PFSK-1 (cell line): ENCODE measurements at regions not wholly inside any gene's neighbourhood (a gene's known extent, or its start where the extent isn't known, plus 50 kb on each side); places are given as distances from the start of the nearest gene placed in this dataset.

Experiments used
- FOXP2 ChIP-seq: optimal IDR thresholded peaks from 2 replicates; pipeline ENCODE3; 2011; ENCODE audit warnings: borderline replicate concordance, control low read depth, inconsistent platforms; ENCODE audit not compliant: insufficient read depth; ENCODE audit errors: extremely low read length, extremely low read depth
- POLR2AphosphoS5 ChIP-seq: IDR thresholded peaks from 2 replicates; pipeline ENCODE4 v1.6.1; 2012; ENCODE audit warnings: low read depth, mild to moderate bottlenecking, control low read depth, low read length, moderate library complexity
- SIN3A ChIP-seq: IDR thresholded peaks from 2 replicates; pipeline ENCODE4 v1.6.1; 2012; ENCODE audit warnings: mild to moderate bottlenecking, low read length, moderate library complexity, borderline replicate concordance; ENCODE audit not compliant: insufficient read depth
- TAF1 ChIP-seq: IDR thresholded peaks from 2 replicates; pipeline ENCODE4 v1.6.1; 2012; ENCODE audit warnings: low read length, control low read depth, borderline replicate concordance; ENCODE audit not compliant: insufficient read depth
- TF ChIP-seq, protein P1 (sequence below), 2 experiments: IDR thresholded peaks; 2 replicates each; pipeline versions ENCODE4 v1.6.1 to v1.8.0; 2011 to 2012; ENCODE audit warnings: low read depth in 2 of 2, low read length in 2 of 2, control low read depth in 1 of 2, inconsistent platforms in 1 of 2, mild to moderate bottlenecking in 1 of 2, moderate library complexity in 1 of 2; ENCODE audit not compliant: insufficient read depth in 1 of 2

DNA sequence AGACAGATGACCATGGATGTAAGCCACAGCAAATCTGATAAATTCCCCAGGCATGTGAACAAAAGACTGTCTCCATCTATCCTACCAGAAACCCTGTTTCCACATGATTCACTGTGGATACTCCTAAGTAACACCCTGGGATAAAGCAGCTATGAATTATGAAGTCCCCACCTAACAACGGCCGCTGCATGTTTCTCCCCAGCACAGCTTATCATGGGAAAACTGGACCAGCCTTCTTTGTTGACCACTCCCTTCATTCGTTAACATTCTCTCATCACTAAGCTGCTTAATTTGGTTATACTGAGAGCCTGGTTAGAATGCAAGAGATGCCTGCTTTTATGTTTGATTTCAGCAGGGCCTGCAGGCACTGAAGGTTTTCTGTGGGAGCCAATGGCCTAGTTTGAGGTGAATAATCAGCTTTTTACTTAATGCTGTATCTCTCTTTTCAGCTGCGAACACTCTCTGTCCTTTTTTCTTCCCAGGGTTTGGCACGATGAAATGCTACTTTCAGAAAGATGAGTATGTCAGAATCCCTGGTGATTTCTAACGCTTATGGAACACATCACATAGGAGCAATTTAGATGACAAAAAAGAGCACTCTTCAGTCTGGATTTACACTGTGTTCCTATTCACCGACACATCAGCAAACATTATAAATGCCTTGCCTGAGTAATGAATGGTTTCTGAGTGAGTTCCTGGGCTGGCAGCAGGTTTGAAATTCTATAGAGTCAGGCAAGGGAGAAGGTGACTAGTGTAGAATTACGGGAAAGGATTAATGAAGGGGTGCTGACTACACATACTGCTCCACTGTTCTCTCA lies 318.4 kb upstream of the ZNF608 start:
- TF ChIP-seq TAF1 (no peak), SIN3A (no peak), POLR2AphosphoS5 (no peak), FOXP2 (no peak)
- TF ChIP-seq, protein P1, sequence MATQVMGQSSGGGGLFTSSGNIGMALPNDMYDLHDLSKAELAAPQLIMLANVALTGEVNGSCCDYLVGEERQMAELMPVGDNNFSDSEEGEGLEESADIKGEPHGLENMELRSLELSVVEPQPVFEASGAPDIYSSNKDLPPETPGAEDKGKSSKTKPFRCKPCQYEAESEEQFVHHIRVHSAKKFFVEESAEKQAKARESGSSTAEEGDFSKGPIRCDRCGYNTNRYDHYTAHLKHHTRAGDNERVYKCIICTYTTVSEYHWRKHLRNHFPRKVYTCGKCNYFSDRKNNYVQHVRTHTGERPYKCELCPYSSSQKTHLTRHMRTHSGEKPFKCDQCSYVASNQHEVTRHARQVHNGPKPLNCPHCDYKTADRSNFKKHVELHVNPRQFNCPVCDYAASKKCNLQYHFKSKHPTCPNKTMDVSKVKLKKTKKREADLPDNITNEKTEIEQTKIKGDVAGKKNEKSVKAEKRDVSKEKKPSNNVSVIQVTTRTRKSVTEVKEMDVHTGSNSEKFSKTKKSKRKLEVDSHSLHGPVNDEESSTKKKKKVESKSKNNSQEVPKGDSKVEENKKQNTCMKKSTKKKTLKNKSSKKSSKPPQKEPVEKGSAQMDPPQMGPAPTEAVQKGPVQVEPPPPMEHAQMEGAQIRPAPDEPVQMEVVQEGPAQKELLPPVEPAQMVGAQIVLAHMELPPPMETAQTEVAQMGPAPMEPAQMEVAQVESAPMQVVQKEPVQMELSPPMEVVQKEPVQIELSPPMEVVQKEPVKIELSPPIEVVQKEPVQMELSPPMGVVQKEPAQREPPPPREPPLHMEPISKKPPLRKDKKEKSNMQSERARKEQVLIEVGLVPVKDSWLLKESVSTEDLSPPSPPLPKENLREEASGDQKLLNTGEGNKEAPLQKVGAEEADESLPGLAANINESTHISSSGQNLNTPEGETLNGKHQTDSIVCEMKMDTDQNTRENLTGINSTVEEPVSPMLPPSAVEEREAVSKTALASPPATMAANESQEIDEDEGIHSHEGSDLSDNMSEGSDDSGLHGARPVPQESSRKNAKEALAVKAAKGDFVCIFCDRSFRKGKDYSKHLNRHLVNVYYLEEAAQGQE (IDR thresholded peaks at IDR 0.05; ENCODE audit: insufficient read depth in 1 of 2, low read depth in 2 of 2, low read length in 2 of 2): no peak

DNA sequence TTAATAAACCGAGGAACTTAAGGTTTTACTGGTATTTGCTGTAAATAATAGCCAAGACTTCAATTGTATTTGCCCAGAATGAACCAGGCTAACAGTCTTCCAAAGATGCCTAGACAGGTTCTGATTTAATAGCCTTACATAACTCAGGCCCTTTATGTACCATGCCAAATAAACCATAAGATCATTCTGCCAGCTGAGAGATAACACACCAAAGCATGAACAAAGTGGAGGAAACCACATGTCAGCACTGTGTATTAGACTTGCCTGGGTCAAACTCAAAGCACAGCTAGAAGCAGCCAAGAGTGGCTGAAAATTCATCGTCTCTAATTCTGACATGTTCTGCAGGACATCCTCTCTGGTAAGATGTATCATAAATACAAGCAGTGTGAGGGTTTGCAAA lies 319.3 kb upstream of the ZNF608 start:
- TF ChIP-seq, protein P1 (IDR thresholded peaks at IDR 0.05; ENCODE audit: insufficient read depth in 1 of 2, low read depth in 2 of 2, low read length in 2 of 2): no peak
- TF ChIP-seq TAF1 (no peak), POLR2AphosphoS5 (no peak), FOXP2 (no peak), SIN3A (no peak)

DNA sequence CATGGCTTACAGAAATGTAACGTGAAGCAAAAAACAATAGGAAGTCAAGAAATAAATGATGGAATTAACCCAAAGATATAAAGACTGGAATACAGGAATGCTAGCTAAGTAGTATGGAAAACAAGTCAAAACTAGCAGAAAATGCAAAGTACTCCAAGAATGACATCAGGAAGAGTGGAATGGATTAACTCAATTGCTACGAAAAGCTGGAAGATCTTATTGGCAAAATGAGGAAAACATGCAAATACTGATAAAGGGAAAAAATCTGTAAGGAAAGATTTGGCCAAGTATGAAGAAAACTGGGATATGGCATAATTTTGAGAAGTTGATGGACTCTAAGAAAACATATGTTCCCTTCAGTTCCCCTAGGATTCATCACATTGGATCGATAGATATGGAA lies 324.5 kb upstream of the ZNF608 start:
- TF ChIP-seq POLR2AphosphoS5 (no peak), SIN3A (no peak), FOXP2 (no peak), TAF1 (no peak)
- TF ChIP-seq, protein P1 (IDR thresholded peaks at IDR 0.05; ENCODE audit: insufficient read depth in 1 of 2, low read depth in 2 of 2, low read length in 2 of 2): no peak

DNA sequence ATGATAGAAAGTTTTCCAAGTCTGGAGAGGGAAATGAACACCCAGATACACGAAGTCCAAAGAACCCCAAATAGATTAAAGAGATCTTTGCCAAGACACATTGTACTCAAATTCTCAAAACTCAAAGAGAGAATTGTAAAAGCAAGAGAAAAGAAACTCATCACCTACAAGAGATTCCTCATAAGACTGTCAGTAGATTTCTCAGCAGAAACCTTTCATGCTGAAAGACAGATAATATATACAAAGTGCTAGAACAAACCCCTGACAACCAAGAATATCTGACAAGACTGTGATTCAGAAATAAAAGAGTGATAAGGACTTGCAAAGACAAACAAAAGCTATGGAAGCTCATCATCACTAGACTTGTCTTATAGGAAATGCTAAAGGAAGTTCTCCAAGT lies 326.7 kb upstream of the ZNF608 start:
- TF ChIP-seq SIN3A (no peak), POLR2AphosphoS5 (no peak), FOXP2 (no peak), TAF1 (no peak)
- TF ChIP-seq, protein P1 (IDR thresholded peaks at IDR 0.05; ENCODE audit: insufficient read depth in 1 of 2, low read depth in 2 of 2, low read length in 2 of 2): no peak

DNA sequence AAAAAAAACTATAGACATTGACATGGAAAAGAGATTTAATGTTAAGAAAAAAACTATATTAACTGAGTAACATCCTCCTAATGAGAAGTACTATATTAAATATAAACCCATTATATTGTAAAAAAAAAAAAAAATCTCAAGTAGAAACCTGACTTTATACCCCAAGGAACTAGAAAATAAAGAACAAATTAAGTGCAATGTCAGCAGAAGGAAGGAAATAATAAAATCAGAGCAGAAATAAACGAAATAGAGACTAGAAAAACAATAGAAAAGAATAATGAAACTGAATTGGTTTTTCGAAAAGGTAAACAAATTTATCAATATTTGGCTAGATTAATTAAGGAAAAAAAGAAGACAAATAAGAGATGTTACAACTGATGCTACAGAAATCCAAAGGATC lies 329.1 kb upstream of the ZNF608 start:
- TF ChIP-seq FOXP2 (no peak), POLR2AphosphoS5 (no peak), TAF1 (no peak), SIN3A (no peak)
- TF ChIP-seq, protein P1 (IDR thresholded peaks at IDR 0.05; ENCODE audit: insufficient read depth in 1 of 2, low read depth in 2 of 2, low read length in 2 of 2): no peak
